ENCODE measurements at regions not wholly inside any gene's neighbourhood (a gene's known extent, or its start where the extent isn't known, plus 50 kb on each side); places are given as distances from the start of the nearest gene placed in this dataset.

DNA sequence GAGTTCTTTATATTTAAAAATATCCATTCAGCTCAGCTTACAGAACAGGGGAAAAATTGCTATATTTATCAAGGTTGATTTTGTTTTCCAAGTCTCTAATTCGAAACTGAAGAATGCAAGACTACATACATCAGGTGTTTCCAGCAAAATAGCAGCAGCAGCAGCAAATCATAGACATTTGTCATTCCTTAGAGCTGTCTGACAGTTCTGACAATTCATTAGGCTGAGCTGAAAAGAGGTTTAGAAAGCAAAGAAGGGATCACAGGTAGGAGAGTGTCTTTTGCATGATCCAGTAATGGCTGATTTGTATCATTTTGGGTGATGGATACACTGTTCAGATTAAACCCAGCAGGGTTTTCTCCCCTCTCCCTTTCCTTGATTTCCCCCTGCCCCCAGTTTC lies 545.7 kb downstream of the MCTP2 start:
- H3K27ac ChIP-seq (ENCODE audit: low read depth, low read length): no peak overlapping the region
- no peak overlapping the region for H2BK15ac ChIP-seq (ENCODE audit: low read length)
- no peak overlapping the region for H3K4me2 ChIP-seq (ENCODE audit: insufficient read depth in 1 of 2, low read depth in 2 of 2, low read length in 2 of 2)
- H4K8ac ChIP-seq (ENCODE audit: extremely low read depth, insufficient read depth, low read length): no peak overlapping the region
- H4K91ac ChIP-seq (replicated peaks; ENCODE audit: insufficient read length, low read length): no peak overlapping the region
- no peaks in the 10 kb centered on the region for H3K79me1 ChIP-seq (ENCODE audit: low read depth, low read length)
- H3K9me3 ChIP-seq (ENCODE audit: insufficient read depth in 2 of 2, low read depth in 1 of 2, low read length in 1 of 2): no peaks in the 10 kb centered on the region
- no peak overlapping the region for H3K23ac ChIP-seq (ENCODE audit: insufficient read length)
- H4K20me1 ChIP-seq (replicated peaks in 1 of 2; ENCODE audit: control insufficient read depth in 1 of 2, insufficient read depth in 2 of 2, low read length in 2 of 2): no peaks in the 10 kb centered on the region
- H2BK20ac ChIP-seq (ENCODE audit: low read length): no peak overlapping the region
- no peaks in the 10 kb centered on the region for H3K79me2 ChIP-seq (ENCODE audit: control insufficient read depth in 1 of 2, insufficient read depth in 2 of 2, low read length in 2 of 2)
- H3K56ac ChIP-seq (replicated peaks; ENCODE audit: insufficient read length, low read depth, low read length): no peak overlapping the region
- no peak overlapping the region for H4K5ac ChIP-seq (ENCODE audit: insufficient read length, low read depth, low read length)
- H2BK12ac ChIP-seq (ENCODE audit: low read depth, low read length): no peak overlapping the region
- ChIA-PET CTCF (ENCODE audit: partially characterized antibody) (interaction anchor here (0.6 to 1.6 kb wide), 2 partner anchors 54 to 1168 kb away, joined by 3 to 4 read pairs; no protein-coding TSS in a partner anchor), POLR2A (ENCODE audit: partially characterized antibody) (no interaction called here)
- H3K4me1 ChIP-seq (replicated peaks in 1 of 4; ENCODE audit: control insufficient read depth in 3 of 4, insufficient read depth in 4 of 4, low read length in 3 of 4): no peaks in the 10 kb centered on the region
- DNase-seq (ENCODE audit: low read depth in 1 of 2, low spot score in 2 of 2) (no peak), FAIRE-seq (no peak)
- TF ChIP-seq JUN (IDR thresholded peaks at IDR 0.05; ENCODE audit: low read depth, low read length): no peak
- H3K36me3 ChIP-seq (ENCODE audit: control insufficient read depth in 2 of 4, insufficient read depth in 4 of 4, low read length in 3 of 4): no peaks in the 10 kb centered on the region
- H3K23me2 ChIP-seq (ENCODE audit: low read depth, low read length): no peaks in the 10 kb centered on the region
- no peak overlapping the region for H2AFZ ChIP-seq (ENCODE audit: low read length)
- no peak overlapping the region for H3K14ac ChIP-seq (ENCODE audit: insufficient read length)
- no peak overlapping the region for H3K4ac ChIP-seq (replicated peaks; ENCODE audit: insufficient read length, low read depth, low read length)
- 88% methylated on average over 1 of the region's 1 CpG; no CpG with 5 or more reads in 1 of the 2 experiments for WGBS, 2 experiments (ENCODE audit: extremely low coverage in 1 of 2, insufficient coverage in 1 of 2, insufficient read length in 1 of 2, insufficient replicate concordance in 2 of 2, low coverage in 1 of 2, low lambda C conversion rate in 2 of 2, missing lambda C conversion rate in 1 of 2)
- H2AK5ac ChIP-seq (ENCODE audit: low read depth, low read length): no peak overlapping the region
- H3K9ac ChIP-seq (replicated peaks in 1 of 4; ENCODE audit: extremely low read depth in 1 of 4, low read depth in 3 of 4, low read length in 3 of 4): no peak overlapping the region
- H3K18ac ChIP-seq (ENCODE audit: extremely low read depth, low read length): no peak overlapping the region
- H3K27me3 ChIP-seq (replicated peaks in 1 of 4; ENCODE audit: control insufficient read depth in 3 of 4, extremely low read depth in 1 of 4, insufficient read depth in 3 of 4, low read length in 3 of 4): no peaks in the 10 kb centered on the region
- H2BK120ac ChIP-seq (replicated peaks; ENCODE audit: low read depth, low read length): no peak overlapping the region
- no peak overlapping the region for H2BK5ac ChIP-seq (ENCODE audit: low read depth, low read length)
- H3K4me3 ChIP-seq (ENCODE audit: extremely low read depth in 1 of 4, insufficient read depth in 2 of 4, low read depth in 3 of 4, low read length in 4 of 4): no peak overlapping the region

All from H1 (cell line).